ENCODE measurements at regions not wholly inside any gene's neighbourhood (a gene's known extent, or its start where the extent isn't known, plus 50 kb on each side); places are given as distances from the start of the nearest gene placed in this dataset.
"Not testable (repeated sequence)": the region's sequence is repeated elsewhere in the genome, so short reads cannot be mapped to it uniquely, and the experiment has no call there.

DNA sequence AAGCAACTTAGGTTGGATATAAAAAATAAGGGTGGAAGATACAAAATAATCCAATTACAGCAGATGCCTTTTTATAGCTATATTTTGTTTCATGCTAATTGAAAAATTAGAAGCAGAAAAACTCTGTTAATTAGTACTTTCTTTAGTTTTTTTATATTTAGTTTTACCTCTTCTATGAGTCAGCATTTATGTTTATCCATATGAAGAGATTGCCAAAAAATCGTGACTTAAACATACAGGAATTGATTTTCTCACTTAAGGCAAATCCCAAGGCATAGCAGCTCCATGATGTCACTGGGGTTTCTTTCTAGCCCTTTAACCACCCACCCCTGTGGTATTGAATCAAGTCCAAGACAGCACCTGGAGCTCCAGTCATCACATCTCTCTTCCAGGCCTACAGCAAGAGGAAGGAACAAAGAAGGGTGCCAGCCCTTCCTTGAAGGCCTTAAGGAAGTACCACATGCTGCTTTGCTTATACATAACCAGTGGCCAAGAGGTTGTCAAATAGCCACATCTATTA lies 365.8 kb upstream of the TENM3 start:
- intact Hi-C loops (cut with DNase I; ENCODE audit: low total_unique reads): no loop called here
- 56 to 58% methylated on average over 1 of the region's 1 CpG for WGBS, 2 donors
- TF ChIP-seq, protein P1, sequence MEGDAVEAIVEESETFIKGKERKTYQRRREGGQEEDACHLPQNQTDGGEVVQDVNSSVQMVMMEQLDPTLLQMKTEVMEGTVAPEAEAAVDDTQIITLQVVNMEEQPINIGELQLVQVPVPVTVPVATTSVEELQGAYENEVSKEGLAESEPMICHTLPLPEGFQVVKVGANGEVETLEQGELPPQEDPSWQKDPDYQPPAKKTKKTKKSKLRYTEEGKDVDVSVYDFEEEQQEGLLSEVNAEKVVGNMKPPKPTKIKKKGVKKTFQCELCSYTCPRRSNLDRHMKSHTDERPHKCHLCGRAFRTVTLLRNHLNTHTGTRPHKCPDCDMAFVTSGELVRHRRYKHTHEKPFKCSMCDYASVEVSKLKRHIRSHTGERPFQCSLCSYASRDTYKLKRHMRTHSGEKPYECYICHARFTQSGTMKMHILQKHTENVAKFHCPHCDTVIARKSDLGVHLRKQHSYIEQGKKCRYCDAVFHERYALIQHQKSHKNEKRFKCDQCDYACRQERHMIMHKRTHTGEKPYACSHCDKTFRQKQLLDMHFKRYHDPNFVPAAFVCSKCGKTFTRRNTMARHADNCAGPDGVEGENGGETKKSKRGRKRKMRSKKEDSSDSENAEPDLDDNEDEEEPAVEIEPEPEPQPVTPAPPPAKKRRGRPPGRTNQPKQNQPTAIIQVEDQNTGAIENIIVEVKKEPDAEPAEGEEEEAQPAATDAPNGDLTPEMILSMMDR (IDR thresholded peaks at IDR 0.05): no peak
- TF ChIP-seq POLR2A (IDR thresholded peaks at IDR 0.05): no peak
- no peak overlapping the region for H3K4me3 ChIP-seq (ENCODE audit: low read depth, poor library complexity, severe bottlenecking)
- DNase-seq (ENCODE audit: low spot score in 2 of 2): no peak

- no peak for TF ChIP-seq POLR2A (IDR thresholded peaks at IDR 0.05)
- TF ChIP-seq, protein P1 (IDR thresholded peaks at IDR 0.05): no peak
- WGBS, 2 donors: 55 to 75% methylated on average over 1 of the region's 1 CpG
- intact Hi-C loops (cut with DNase I; ENCODE audit: low total_unique reads): no loop called here
- H3K4me3 ChIP-seq (ENCODE audit: low read depth, poor library complexity, severe bottlenecking): no peak overlapping the region
- no peak for DNase-seq (ENCODE audit: low spot score in 2 of 2)
These were observed 353.2 kb upstream of the TENM3 start for GRCh38 chr4:181890031-181890430.

DNA sequence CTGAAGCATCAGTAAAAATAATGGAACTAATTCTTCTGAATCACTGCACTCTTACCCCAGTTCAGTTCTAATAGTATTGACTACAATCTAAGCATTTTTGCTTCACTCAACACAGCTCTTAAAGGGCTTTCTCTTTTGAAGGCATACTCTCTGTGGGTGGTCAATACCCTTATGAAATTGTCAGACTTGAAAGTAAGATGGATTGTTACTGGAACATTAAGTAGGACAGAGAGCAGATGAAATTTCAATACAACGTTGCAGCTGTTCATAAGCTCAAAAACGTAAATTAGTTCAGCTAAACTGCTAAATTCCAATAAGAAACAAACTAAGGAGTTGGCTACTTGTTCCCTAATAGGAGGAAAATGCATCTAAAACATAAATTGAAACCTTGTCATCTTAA lies 352.3 kb upstream of the TENM3 start:
- WGBS, 2 donors: 35 to 40% methylated on average over 2 of the region's 2 CpGs
- no peak overlapping the region for H3K4me3 ChIP-seq (ENCODE audit: low read depth, poor library complexity, severe bottlenecking)
- intact Hi-C loops (cut with DNase I; ENCODE audit: low total_unique reads): no loop called here
- DNase-seq (ENCODE audit: low spot score in 2 of 2): no peak
- TF ChIP-seq, protein P1 (IDR thresholded peaks at IDR 0.05): no peak
- TF ChIP-seq POLR2A (IDR thresholded peaks at IDR 0.05): no peak

- no peak for DNase-seq (ENCODE audit: low spot score in 2 of 2)
- WGBS, 2 donors: 66 to 85% methylated on average over 5 of the region's 5 CpGs
- TF ChIP-seq POLR2A (IDR thresholded peaks at IDR 0.05): no peak
- TF ChIP-seq, protein P1 (IDR thresholded peaks at IDR 0.05): no peak
- no peak overlapping the region for H3K4me3 ChIP-seq (ENCODE audit: low read depth, poor library complexity, severe bottlenecking)
- intact Hi-C loops (cut with DNase I; ENCODE audit: low total_unique reads): no loop called here
These were observed 346.6 kb upstream of the TENM3 start for GRCh38 chr4:181896614-181897013.

GRCh38 chr4:181897935-181898334 lies 345.3 kb upstream of the TENM3 start:
- TF ChIP-seq POLR2A (IDR thresholded peaks at IDR 0.05): no peak
- TF ChIP-seq, protein P1 (IDR thresholded peaks at IDR 0.05): no peak
- 47 to 51% methylated on average over 2 of the region's 2 CpGs for WGBS, 2 donors
- intact Hi-C loops (cut with DNase I; ENCODE audit: low total_unique reads): no loop called here
- H3K4me3 ChIP-seq (ENCODE audit: low read depth, poor library complexity, severe bottlenecking): no peak overlapping the region
- DNase-seq (ENCODE audit: low spot score in 2 of 2): no peak

- intact Hi-C loops (cut with DNase I; ENCODE audit: low total_unique reads); DNase-seq (ENCODE audit: low spot score in 2 of 2); H3K4me3 ChIP-seq (ENCODE audit: low read depth, poor library complexity, severe bottlenecking): not testable (repeated sequence)
- 70 to 94% methylated on average over 2 of the region's 2 CpGs for WGBS, 2 donors
These were observed 340.8 kb upstream of the TENM3 start for GRCh38 chr4:181902404-181902803.
